GM23248 (cell line): ENCODE measurements at regions not wholly inside any gene's neighbourhood (a gene's known extent, or its start where the extent isn't known, plus 50 kb on each side); places are given as distances from the start of the nearest gene placed in this dataset.

Experiments
- DNase-seq: peaks from one replicate; pipeline ENCODE4 v3.0.0-alpha.2; 2015
- H2AFZ ChIP-seq: fragments of 200-600 bp; sonication (generic); 2 replicates; pipeline ENCODE4 v1.6.1; 2016; ENCODE audit warnings: antibody characterized with exemption
- H3F3A ChIP-seq: fragments of 200-600 bp; sonication (generic); 2 replicates; pipeline ENCODE4 v1.6.1; 2016; ENCODE audit warnings: mild to moderate bottlenecking, antibody characterized with exemption, mixed run types; ENCODE audit not compliant: insufficient read depth
- H3K27ac ChIP-seq: fragments of 200-600 bp; sonication (generic); 2 replicates; pipeline ENCODE4 v1.5.1; 2016; ENCODE audit warnings: mild to moderate bottlenecking
- H3K27me3 ChIP-seq: fragments of 200-600 bp; sonication (generic); replicated peaks from 2 replicates; pipeline ENCODE4 v1.6.1; 2016; ENCODE audit warnings: mild to moderate bottlenecking; ENCODE audit not compliant: insufficient read depth
- H3K36me3 ChIP-seq: fragments of 200-600 bp; sonication (generic); 2 replicates; pipeline ENCODE4 v1.6.1; 2016; ENCODE audit warnings: low read depth, mild to moderate bottlenecking
- H3K4me1 ChIP-seq: fragments of 200-600 bp; sonication (generic); 2 replicates; pipeline ENCODE4 v1.6.1; 2016; ENCODE audit warnings: mild to moderate bottlenecking; ENCODE audit not compliant: insufficient read depth
- H3K4me2 ChIP-seq: fragments of 200-600 bp; sonication (generic); one replicate; pipeline ENCODE4 v1.6.1; 2016; ENCODE audit warnings: mild to moderate bottlenecking; ENCODE audit not compliant: unreplicated experiment
- H3K4me3 ChIP-seq: fragments of 200-600 bp; sonication (generic); 2 replicates; pipeline ENCODE4 v1.5.1; 2016; ENCODE audit warnings: mild to moderate bottlenecking
- H3K79me2 ChIP-seq: fragments of 200-600 bp; sonication (generic); 2 replicates; pipeline ENCODE4 v1.6.1; 2016; ENCODE audit warnings: mild to moderate bottlenecking; ENCODE audit not compliant: insufficient read depth
- H3K9ac ChIP-seq: fragments of 200-600 bp; sonication (generic); 2 replicates; pipeline ENCODE4 v1.6.1; 2016; ENCODE audit warnings: mild to moderate bottlenecking
- H3K9me2 ChIP-seq: fragments of 200-600 bp; sonication (generic); 2 replicates; pipeline ENCODE4 v1.6.1; 2016; ENCODE audit warnings: mixed run types, mild to moderate bottlenecking, moderate library complexity; ENCODE audit not compliant: insufficient read depth
- H3K9me3 ChIP-seq: fragments of 200-600 bp; sonication (generic); one replicate; pipeline ENCODE4 v1.6.1; 2017; ENCODE audit warnings: low read depth
- H4K20me1 ChIP-seq: fragments of 200-600 bp; sonication (generic); 2 replicates; pipeline ENCODE4 v1.6.0; 2016; ENCODE audit not compliant: insufficient read depth
- EZH2 ChIP-seq: fragments of 200-600 bp; sonication (generic); IDR thresholded peaks from 2 replicates; pipeline ENCODE4 v1.6.1; 2018; ENCODE audit warnings: antibody characterized with exemption, mild to moderate bottlenecking; ENCODE audit not compliant: insufficient read depth, poor library complexity, severe bottlenecking
- EZH2phosphoT487 ChIP-seq: fragments of 200-600 bp; sonication (generic); IDR thresholded peaks from 2 replicates; pipeline ENCODE4 v1.6.1; 2018; ENCODE audit warnings: antibody characterized with exemption, moderate library complexity, mild to moderate bottlenecking, low read depth; ENCODE audit not compliant: insufficient read depth
- WGBS, 2 experiments: methylation state at CpG; one replicate each; pipeline ENCODE4 v1.1.6; 2015 to 2017; ENCODE audit warnings: low lambda C conversion rate in 2 of 2, low coverage in 1 of 2; ENCODE audit errors: missing lambda C conversion rate in 2 of 2; 5-methylcytosine and 5-hydroxymethylcytosine counted together
- in situ Hi-C: fragments of 300-500 bp; cut with MboI; formaldehyde crosslinking; loops from 2 replicates; pipeline ENCODE4 v1.15.0; 2020

DNA sequence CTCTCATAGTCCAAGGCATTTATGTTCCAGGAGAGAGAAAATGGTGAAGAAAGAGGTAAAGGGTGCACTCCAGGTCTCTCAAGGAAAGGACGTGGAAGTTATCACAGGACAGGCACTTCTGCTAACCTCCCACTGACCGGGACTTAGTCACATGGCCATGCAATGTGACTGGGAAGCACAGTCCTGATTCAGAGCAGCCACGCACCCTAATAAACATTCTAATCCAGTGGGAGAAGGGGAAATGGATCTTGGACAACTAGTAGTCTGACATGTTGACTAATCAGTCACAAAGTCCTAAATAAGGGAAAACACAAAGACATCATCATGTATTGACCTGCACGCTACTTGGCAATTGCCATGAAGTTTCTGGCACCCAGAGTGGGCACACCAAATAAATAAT is 417.5 kb upstream of the ZMIZ1 start:
- Histone ChIP-seq H3K36me3 (no peaks in the 10 kb centered on the region), H3K4me2 (no peak overlapping the region), H3K4me1 (peaks cover 28% of the 10 kb centered on the region), H3K9ac (no peak overlapping the region), H3F3A (peaks cover 16% of the 10 kb centered on the region), H3K27me3 (no peaks in the 10 kb centered on the region), H2AFZ (no peak overlapping the region), H3K27ac (no peak overlapping the region), H3K79me2 (no peaks in the 10 kb centered on the region), H4K20me1 (no peaks in the 10 kb centered on the region), H3K4me3 (no peak overlapping the region), H3K9me2 (no peaks in the 10 kb centered on the region), H3K9me3 (no peaks in the 10 kb centered on the region)
- TF ChIP-seq EZH2, result no peak
- no peak for TF ChIP-seq EZH2phosphoT487
- no peak for DNase-seq
- WGBS, 2 experiments, result 86 to 94% methylated on average over 4 of the region's 4 CpGs
- in situ Hi-C loops, result no loop called here

GRCh38 chr10:78653555-78653954 is 415.2 kb upstream of the ZMIZ1 start:
- Histone ChIP-seq H3K4me2 (no peak overlapping the region), H4K20me1 (no peaks in the 10 kb centered on the region), H3K9ac (no peak overlapping the region), H2AFZ (no peak overlapping the region), H3K4me3 (no peak overlapping the region), H3K9me2 (no peaks in the 10 kb centered on the region), H3K9me3 (no peaks in the 10 kb centered on the region), H3K27ac (no peak overlapping the region), H3K27me3 (no peaks in the 10 kb centered on the region), H3F3A (peaks cover 7% of the 10 kb centered on the region), H3K36me3 (no peaks in the 10 kb centered on the region), H3K4me1 (peaks cover 19% of the 10 kb centered on the region), H3K79me2 (no peaks in the 10 kb centered on the region)
- 60 to 73% methylated on average over 2 of the region's 2 CpGs for WGBS, 2 experiments
- TF ChIP-seq EZH2 (no peak), EZH2phosphoT487 (no peak)
- DNase-seq, result no peak
- in situ Hi-C loops, result no loop called here

GRCh38 chr10:78654047-78654590 is 414.6 kb upstream of the ZMIZ1 start:
- no peak for DNase-seq
- no peak for TF ChIP-seq EZH2phosphoT487
- TF ChIP-seq EZH2, result no peak
- H3K9me3 ChIP-seq, result no peaks in the 10 kb centered on the region
- H3K79me2 ChIP-seq, result no peaks in the 10 kb centered on the region
- H3K36me3 ChIP-seq, result no peaks in the 10 kb centered on the region
- H3K4me2 ChIP-seq, result no peak overlapping the region
- no peak overlapping the region for H3K27ac ChIP-seq
- no peaks in the 10 kb centered on the region for H3K27me3 ChIP-seq
- in situ Hi-C loops, result no loop called here
- H4K20me1 ChIP-seq, result no peaks in the 10 kb centered on the region
- no peak overlapping the region for H3K4me3 ChIP-seq
- H3K4me1 ChIP-seq, result peaks cover 13% of the 10 kb centered on the region
- WGBS, 2 experiments, result 89 to 94% methylated on average over 3 of the region's 3 CpGs
- H3K9me2 ChIP-seq, result no peaks in the 10 kb centered on the region
- H3K9ac ChIP-seq, result no peak overlapping the region
- H2AFZ ChIP-seq, result no peak overlapping the region
- peaks cover 7% of the 10 kb centered on the region for H3F3A ChIP-seq

GRCh38 chr10:78655979-78656378 is 412.8 kb upstream of the ZMIZ1 start:
- DNase-seq, result peak; percentile 21
- TF ChIP-seq EZH2phosphoT487 (no peak), EZH2 (no peak)
- in situ Hi-C loops, result no loop called here
- H4K20me1 ChIP-seq, result no peaks in the 10 kb centered on the region
- H3F3A ChIP-seq, result no peaks in the 10 kb centered on the region
- 85 to 86% methylated on average over 5 of the region's 5 CpGs for WGBS, 2 experiments
- no peaks in the 10 kb centered on the region for H3K36me3 ChIP-seq
- H3K4me3 ChIP-seq, result no peak overlapping the region
- no peak overlapping the region for H3K4me2 ChIP-seq
- no peak overlapping the region for H2AFZ ChIP-seq
- no peaks in the 10 kb centered on the region for H3K9me3 ChIP-seq
- H3K9me2 ChIP-seq, result no peaks in the 10 kb centered on the region
- H3K4me1 ChIP-seq, result no peaks in the 10 kb centered on the region
- no peaks in the 10 kb centered on the region for H3K79me2 ChIP-seq
- no peak overlapping the region for H3K27ac ChIP-seq
- H3K27me3 ChIP-seq, result no peaks in the 10 kb centered on the region
- no peak overlapping the region for H3K9ac ChIP-seq
